SK-N-MC (cell line): ENCODE measurements at regions not wholly inside any gene's neighbourhood (a gene's known extent, or its start where the extent isn't known, plus 50 kb on each side); places are given as distances from the start of the nearest gene placed in this dataset.

ENCODE experiments used
- EZH2 ChIP-seq: fragments of 200-600 bp; sonication (generic); IDR thresholded peaks from one replicate; pipeline ENCODE4 v1.6.1; 2017; ENCODE audit warnings: antibody characterized with exemption
- POLR2AphosphoS5 ChIP-seq: IDR thresholded peaks from 2 replicates; pipeline ENCODE4 v1.6.1; 2012; ENCODE audit warnings: mild to moderate bottlenecking, low read depth, low read length, borderline replicate concordance

DNA sequence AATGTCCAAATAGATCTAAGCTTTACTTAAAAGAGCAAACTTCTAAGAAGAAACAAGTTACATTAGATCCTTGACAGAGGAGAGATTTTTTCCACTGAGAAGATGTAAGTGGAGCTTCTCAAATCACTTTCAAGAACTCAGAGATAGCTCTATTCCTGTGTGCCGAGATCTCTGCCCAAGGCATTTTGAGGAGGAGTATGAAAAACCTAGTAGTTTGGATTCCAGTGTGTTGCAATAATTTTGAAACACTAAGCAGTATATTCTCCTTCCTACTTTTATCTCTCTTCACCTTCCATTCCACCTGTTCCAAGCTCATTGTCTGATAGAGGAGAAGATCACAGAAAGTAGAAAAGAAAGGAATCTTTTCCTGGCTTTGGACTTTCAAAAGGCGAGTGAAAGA is 192.0 kb upstream of the TANK start:
- no peak for TF ChIP-seq EZH2
- no peak for TF ChIP-seq POLR2AphosphoS5
